Lung (tissue), 11 donors: ENCODE measurements at regions not wholly inside any gene's neighbourhood (a gene's known extent, or its start where the extent isn't known, plus 50 kb on each side); places are given as distances from the start of the nearest gene placed in this dataset.
A peak's percentile ranks its signal among the peaks of the same experiment; 100 is the strongest.

Source experiments
- ATAC-seq: fragments of 200-7000 bp; cut with Tn5 transposase; one replicate; pipeline ENCODE4 v1.9.1; 2020; ENCODE audit warnings: moderate number of reproducible peaks; ENCODE audit not compliant: insufficient read depth, low FRiP score
- DNase-seq, 3 donors: peaks; one replicate each; pipeline ENCODE4 v3.0.0-alpha.2; 2013 to 2017
- H3K27ac ChIP-seq, 2 donors: one replicate each; pipeline ENCODE4 v1.5.1; 2013; ENCODE audit warnings: mild to moderate bottlenecking in 2 of 2, moderate library complexity in 2 of 2, control low read depth in 1 of 2, inconsistent platforms in 1 of 2, low read depth in 1 of 2, low read length in 1 of 2
- H3K27me3 ChIP-seq, 3 donors: one replicate each; pipeline ENCODE4 v1.5.1; 2013; ENCODE audit warnings: low read length in 2 of 3; ENCODE audit not compliant: control insufficient read depth in 3 of 3, insufficient read depth in 3 of 3
- H3K36me3 ChIP-seq, 4 donors: one replicate each; pipeline ENCODE4 v1.5.1; 2013; ENCODE audit warnings: low read length in 4 of 4, mild to moderate bottlenecking in 1 of 4, moderate library complexity in 1 of 4; ENCODE audit not compliant: control insufficient read depth in 4 of 4, insufficient read depth in 4 of 4
- H3K4me1 ChIP-seq, 5 donors: one replicate each; pipeline ENCODE4 v1.5.1; 2013; ENCODE audit warnings: low read length in 5 of 5, mild to moderate bottlenecking in 2 of 5, moderate library complexity in 1 of 5; ENCODE audit not compliant: control insufficient read depth in 5 of 5, insufficient read depth in 5 of 5
- H3K4me3 ChIP-seq: one replicate; pipeline ENCODE4 v1.5.1; 2013; ENCODE audit warnings: mild to moderate bottlenecking, control low read depth, moderate library complexity
- H3K9ac ChIP-seq, 2 donors: one replicate each; pipeline ENCODE4 v1.5.1; 2013; ENCODE audit warnings: low read length in 2 of 2, control low read depth in 1 of 2; ENCODE audit not compliant: insufficient read depth in 1 of 2
- H3K9me3 ChIP-seq, 4 donors: one replicate each; pipeline ENCODE4 v1.5.1; 2013; ENCODE audit warnings: low read length in 3 of 4, mild to moderate bottlenecking in 1 of 4, moderate library complexity in 1 of 4; ENCODE audit not compliant: control insufficient read depth in 4 of 4, insufficient read depth in 3 of 4
- CTCF ChIP-seq: IDR thresholded peaks from 2 replicates; pipeline ENCODE4 v1.5.1; 2012; ENCODE audit warnings: mild to moderate bottlenecking; ENCODE audit errors: control extremely low read depth, extremely low read depth
- WGBS, 2 donors: extraction: QIAGEN DNeasy Blood & Tissue Kit; methylation state at CpG; one replicate each; pipeline ENCODE4 v1.1.7; 2013; 5-methylcytosine and 5-hydroxymethylcytosine counted together
- donor health status: control.
- donor health status: control.
- donor health status: Bipolar disorder and iron deficiency.
- donor health status: healthy.
- donor health status: DM: yes; HTN: yes; CAD: no.

DNA sequence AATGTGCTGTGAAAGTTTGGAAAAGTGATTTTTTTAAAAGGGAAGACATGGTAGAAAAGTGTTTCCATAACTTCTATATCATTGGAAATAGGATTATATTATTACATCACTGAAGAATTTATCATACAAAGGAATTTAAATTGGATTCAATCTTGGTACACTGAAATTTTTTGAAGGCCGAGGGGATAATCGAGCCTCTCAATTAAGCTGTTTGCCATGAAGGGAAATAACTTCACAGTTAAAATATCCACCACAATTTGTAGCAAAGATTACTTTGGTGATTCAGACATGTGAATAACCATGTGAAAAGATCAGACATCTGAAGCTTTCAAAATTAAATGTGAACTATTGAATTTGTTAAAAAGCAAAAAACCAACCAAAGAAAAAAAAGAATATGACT, 215.3 kb downstream of the KLF5 start:
- WGBS, 2 donors, result 71 to 92% methylated on average over 2 of the region's 2 CpGs
- DNase-seq, result no peak

GRCh38 chr13:73273745-73274144, 214.9 kb downstream of the KLF5 start:
- H3K27me3 ChIP-seq, result no peaks in the 10 kb centered on the region
- 74 to 87% methylated on average over 5 of the region's 5 CpGs for WGBS, 2 donors
- H3K9me3 ChIP-seq, result no peaks in the 10 kb centered on the region
- DNase-seq (peak in 2 of 3 donors; percentile 9 to 11), ATAC-seq (no peak)
- H3K27ac ChIP-seq, result no peak overlapping the region
- no peak overlapping the region for H3K4me3 ChIP-seq
- TF ChIP-seq CTCF, result no peak
- peaks cover 0 to 4% (median 0%) of the 10 kb centered on the region in 5 donors for H3K4me1 ChIP-seq
- H3K36me3 ChIP-seq, result no peaks in the 10 kb centered on the region
- no peak overlapping the region for H3K9ac ChIP-seq

More for the DNA sequence above, 215.3 kb downstream of the KLF5 start:
- ATAC-seq, result no peak
- Histone ChIP-seq H3K27me3 (no peaks in the 10 kb centered on the region), H3K27ac (no peak overlapping the region), H3K9me3 (no peaks in the 10 kb centered on the region), H3K4me1 (peaks cover 0 to 4% (median 0%) of the 10 kb centered on the region in 5 donors), H3K36me3 (no peaks in the 10 kb centered on the region), H3K9ac (no peak overlapping the region), H3K4me3 (no peak overlapping the region)
- TF ChIP-seq CTCF, result no peak

GRCh38 chr13:73273276-73273675, 214.5 kb downstream of the KLF5 start:
- no peak for TF ChIP-seq CTCF
- Histone ChIP-seq H3K9ac (no peak overlapping the region), H3K36me3 (no peaks in the 10 kb centered on the region), H3K4me1 (peaks cover 0 to 4% (median 0%) of the 10 kb centered on the region in 5 donors), H3K27ac (no peak overlapping the region), H3K9me3 (no peaks in the 10 kb centered on the region), H3K4me3 (no peak overlapping the region), H3K27me3 (no peaks in the 10 kb centered on the region)
- DNase-seq, result no peak
- 88% methylated on average over 1 of the region's 1 CpG for WGBS, 2 donors
- ATAC-seq, result no peak

- WGBS, 2 donors, result 98 to 100% methylated on average over 1 of the region's 1 CpG
- TF ChIP-seq CTCF, result no peak
- Histone ChIP-seq H3K4me1 (peaks cover 0 to 4% (median 0%) of the 10 kb centered on the region in 5 donors), H3K9ac (no peak overlapping the region), H3K27me3 (no peaks in the 10 kb centered on the region), H3K36me3 (no peaks in the 10 kb centered on the region), H3K27ac (no peak overlapping the region), H3K4me3 (no peak overlapping the region), H3K9me3 (no peaks in the 10 kb centered on the region)
- ATAC-seq (no peak), DNase-seq (no peak)
Observed at GRCh38 chr13:73272831-73273230, 214.0 kb downstream of the KLF5 start.
